ENCODE measurements at regions not wholly inside any gene's neighbourhood (a gene's known extent, or its start where the extent isn't known, plus 50 kb on each side); places are given as distances from the start of the nearest gene placed in this dataset.

DNA sequence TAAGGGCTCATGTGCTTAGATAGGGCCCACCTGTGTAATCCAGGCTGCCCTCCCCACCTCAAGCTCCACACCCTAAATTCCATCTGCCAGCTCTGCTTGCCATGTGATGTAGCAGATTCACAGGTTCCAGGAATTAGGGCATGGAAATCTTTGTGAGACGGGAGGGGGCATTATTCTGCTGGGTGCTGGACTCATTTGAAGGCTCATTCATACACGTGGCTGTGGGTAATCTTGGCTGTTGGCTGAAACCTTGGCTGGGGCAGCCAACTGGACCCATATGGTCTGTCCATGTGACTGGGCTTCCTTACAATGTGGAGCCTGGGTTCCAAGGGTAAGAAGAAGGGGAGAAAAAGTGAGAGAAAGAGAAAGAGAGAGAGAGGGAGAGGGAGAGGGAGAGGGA, 115.1 kb downstream of the CYLD start:
- DNase-seq (ENCODE audit: low read depth in 3 of 3, low spot score in 2 of 3) = no peak

- no peak for DNase-seq (ENCODE audit: low read depth in 3 of 3, low spot score in 2 of 3)
These were observed 111.4 kb downstream of the CYLD start for GRCh38 chr16:50853329-50853728.
